H9 (cell line): ENCODE measurements at regions not wholly inside any gene's neighbourhood (a gene's known extent, or its start where the extent isn't known, plus 50 kb on each side); places are given as distances from the start of the nearest gene placed in this dataset.

ENCODE experiments used
- DNase-seq: peaks from one replicate; pipeline ENCODE4 v3.0.0-alpha.2; 2017
- H2AFZ ChIP-seq: one replicate; pipeline ENCODE4 v1.6.1; 2013; ENCODE audit warnings: mild to moderate bottlenecking, low read length, control low read depth, moderate library complexity
- H2AK5ac ChIP-seq: 2 replicates; pipeline ENCODE4 v1.6.1; 2013; ENCODE audit warnings: low read length, control low read depth, mixed read lengths; ENCODE audit not compliant: insufficient read length
- H2BK120ac ChIP-seq: one replicate; pipeline ENCODE4 v1.6.1; 2013; ENCODE audit warnings: low read depth, mild to moderate bottlenecking, low read length, control low read depth, inconsistent platforms; ENCODE audit not compliant: poor library complexity, severe bottlenecking
- H2BK12ac ChIP-seq: 2 replicates; pipeline ENCODE4 v1.6.1; 2013; ENCODE audit warnings: low read length, control low read depth, mixed read lengths, low read depth; ENCODE audit not compliant: insufficient read length
- H2BK15ac ChIP-seq: 2 replicates; pipeline ENCODE4 v1.6.1; 2013; ENCODE audit warnings: low read depth, low read length, control low read depth
- H2BK20ac ChIP-seq: one replicate; pipeline ENCODE4 v1.6.1; 2013; ENCODE audit warnings: low read depth, mild to moderate bottlenecking, low read length, control low read depth, inconsistent platforms; ENCODE audit not compliant: poor library complexity, severe bottlenecking
- H2BK5ac ChIP-seq: 2 replicates; pipeline ENCODE4 v1.6.1; 2013; ENCODE audit warnings: low read length, control low read depth, mixed read lengths; ENCODE audit not compliant: insufficient read length
- H3K14ac ChIP-seq: 2 replicates; pipeline ENCODE4 v1.6.1; 2013; ENCODE audit warnings: low read length, control low read depth; ENCODE audit not compliant: insufficient read depth
- H3K18ac ChIP-seq: 2 replicates; pipeline ENCODE4 v1.6.1; 2013; ENCODE audit warnings: low read depth, mild to moderate bottlenecking, mixed read lengths, low read length, control low read depth; ENCODE audit not compliant: insufficient read length
- H3K23ac ChIP-seq: 2 replicates; pipeline ENCODE4 v1.6.1; 2013; ENCODE audit warnings: low read length, control low read depth, mixed read lengths, low read depth; ENCODE audit not compliant: insufficient read length
- H3K23me2 ChIP-seq: 2 replicates; pipeline ENCODE4 v1.6.1; 2013; ENCODE audit warnings: low read depth, mild to moderate bottlenecking, mixed read lengths, low read length, control low read depth; ENCODE audit not compliant: insufficient read length, poor library complexity, severe bottlenecking
- H3K27ac ChIP-seq: 2 replicates; pipeline ENCODE4 v1.5.1; 2013; ENCODE audit warnings: low read length, control low read depth, mixed read lengths, low read depth; ENCODE audit not compliant: insufficient read length
- H3K27me3 ChIP-seq: 2 replicates; pipeline ENCODE4 v1.6.1; 2013; ENCODE audit warnings: low read length, control low read depth, inconsistent platforms; ENCODE audit not compliant: insufficient read depth
- H3K4ac ChIP-seq: 2 replicates; pipeline ENCODE4 v1.6.1; 2013; ENCODE audit warnings: low read depth, mild to moderate bottlenecking, control low read depth, inconsistent platforms, low read length, moderate library complexity
- H3K4me1 ChIP-seq: 2 replicates; pipeline ENCODE4 v1.6.1; 2013; ENCODE audit warnings: low read length, control low read depth, inconsistent platforms; ENCODE audit not compliant: insufficient read depth
- H3K4me2 ChIP-seq: 2 replicates; pipeline ENCODE4 v1.6.1; 2013; ENCODE audit warnings: low read length, control low read depth, mixed read lengths; ENCODE audit not compliant: insufficient read length, insufficient read depth
- H3K56ac ChIP-seq: 2 replicates; pipeline ENCODE4 v1.6.1; 2013; ENCODE audit warnings: low read depth, mild to moderate bottlenecking, mixed read lengths, low read length, control low read depth; ENCODE audit not compliant: insufficient read length
- H3K79me1 ChIP-seq: 2 replicates; pipeline ENCODE4 v1.6.1; 2013; ENCODE audit warnings: low read depth, mild to moderate bottlenecking, moderate library complexity, low read length, control low read depth, inconsistent platforms; ENCODE audit not compliant: insufficient read depth, poor library complexity, severe bottlenecking
- H3K79me2 ChIP-seq: 2 replicates; pipeline ENCODE4 v1.6.1; 2013; ENCODE audit warnings: low read length, control low read depth, inconsistent platforms; ENCODE audit not compliant: insufficient read depth
- H3K9ac ChIP-seq: 2 replicates; pipeline ENCODE4 v1.6.1; 2013; ENCODE audit warnings: low read length, control low read depth, mixed read lengths; ENCODE audit not compliant: insufficient read length; ENCODE audit errors: extremely low read depth
- H3K9me3 ChIP-seq: one replicate; pipeline ENCODE4 v1.6.1; 2013; ENCODE audit warnings: low read depth, low read length, inconsistent platforms; ENCODE audit not compliant: control insufficient read depth
- H3T11ph ChIP-seq: one replicate; pipeline ENCODE4 v1.6.1; 2013; ENCODE audit warnings: mild to moderate bottlenecking, low read length, control low read depth, inconsistent platforms
- H4K20me1 ChIP-seq: one replicate; pipeline ENCODE4 v1.6.1; 2013; ENCODE audit not compliant: control insufficient read depth, insufficient read length, insufficient read depth
- H4K5ac ChIP-seq: 2 replicates; pipeline ENCODE4 v1.6.1; 2013; ENCODE audit warnings: low read depth, mild to moderate bottlenecking, mixed read lengths, low read length, control low read depth; ENCODE audit not compliant: insufficient read length
- H4K8ac ChIP-seq: replicated peaks from 2 replicates; pipeline ENCODE4 v1.6.1; 2013; ENCODE audit warnings: low read length, control low read depth, mixed read lengths, low read depth; ENCODE audit not compliant: insufficient read length
- H4K91ac ChIP-seq: 2 replicates; pipeline ENCODE4 v1.6.1; 2013; ENCODE audit warnings: low read depth, mild to moderate bottlenecking, moderate library complexity, mixed read lengths, low read length, control low read depth; ENCODE audit not compliant: insufficient read length
- H3K27ac Mint-ChIP-seq, 3 experiments: 2 replicates in 2 of 3; 3 replicates in 1 of 3; pipeline ENCODE4 v1.8.0; 2020 to 2021; ENCODE audit warnings: mixed read lengths in 3 of 3, mild to moderate bottlenecking in 1 of 3, moderate library complexity in 1 of 3
- H3K27me3 Mint-ChIP-seq: 2 replicates; pipeline ENCODE4 v1.8.0; 2021; ENCODE audit warnings: low read depth, mild to moderate bottlenecking, moderate library complexity, mixed read lengths
- H3K36me3 Mint-ChIP-seq, 3 experiments: 2 replicates in 2 of 3; 3 replicates in 1 of 3; pipeline ENCODE4 v1.8.0; 2020 to 2021; ENCODE audit warnings: low read depth in 3 of 3, mixed read lengths in 3 of 3; ENCODE audit not compliant: insufficient read depth in 1 of 3
- H3K4me1 Mint-ChIP-seq, 2 experiments: 2 replicates each; pipeline ENCODE4 v1.8.0; 2020; ENCODE audit warnings: mixed read lengths in 2 of 2
- H3K4me3 Mint-ChIP-seq, 2 experiments: 2 replicates in 1 of 2; 3 replicates in 1 of 2; pipeline ENCODE4 v1.8.0; 2020 to 2021; ENCODE audit warnings: mild to moderate bottlenecking in 2 of 2, mixed read lengths in 2 of 2, moderate library complexity in 1 of 2
- H3K9me3 Mint-ChIP-seq, 2 experiments: 2 replicates in 1 of 2; 3 replicates in 1 of 2; pipeline ENCODE4 v1.8.0; 2020; ENCODE audit warnings: mild to moderate bottlenecking in 2 of 2, mixed read lengths in 2 of 2, moderate library complexity in 1 of 2
- WGBS: extraction: QIAGEN DNeasy Blood & Tissue Kit; methylation state at CpG from one replicate; pipeline ENCODE4 v1.1.7; 2013; ENCODE audit warnings: missing lambda C conversion rate, low lambda C conversion rate, mixed read lengths; ENCODE audit not compliant: insufficient read length; ENCODE audit errors: extremely low coverage; 5-methylcytosine and 5-hydroxymethylcytosine counted together
- TF ChIP-seq, protein P1 (sequence below): fragments of 200-600 bp; sonication (generic); conservative IDR thresholded peaks from 3 replicates; pipeline ENCODE4 v1.8.0; 2021; ENCODE audit warnings: antibody characterized with exemption, mild to moderate bottlenecking

DNA sequence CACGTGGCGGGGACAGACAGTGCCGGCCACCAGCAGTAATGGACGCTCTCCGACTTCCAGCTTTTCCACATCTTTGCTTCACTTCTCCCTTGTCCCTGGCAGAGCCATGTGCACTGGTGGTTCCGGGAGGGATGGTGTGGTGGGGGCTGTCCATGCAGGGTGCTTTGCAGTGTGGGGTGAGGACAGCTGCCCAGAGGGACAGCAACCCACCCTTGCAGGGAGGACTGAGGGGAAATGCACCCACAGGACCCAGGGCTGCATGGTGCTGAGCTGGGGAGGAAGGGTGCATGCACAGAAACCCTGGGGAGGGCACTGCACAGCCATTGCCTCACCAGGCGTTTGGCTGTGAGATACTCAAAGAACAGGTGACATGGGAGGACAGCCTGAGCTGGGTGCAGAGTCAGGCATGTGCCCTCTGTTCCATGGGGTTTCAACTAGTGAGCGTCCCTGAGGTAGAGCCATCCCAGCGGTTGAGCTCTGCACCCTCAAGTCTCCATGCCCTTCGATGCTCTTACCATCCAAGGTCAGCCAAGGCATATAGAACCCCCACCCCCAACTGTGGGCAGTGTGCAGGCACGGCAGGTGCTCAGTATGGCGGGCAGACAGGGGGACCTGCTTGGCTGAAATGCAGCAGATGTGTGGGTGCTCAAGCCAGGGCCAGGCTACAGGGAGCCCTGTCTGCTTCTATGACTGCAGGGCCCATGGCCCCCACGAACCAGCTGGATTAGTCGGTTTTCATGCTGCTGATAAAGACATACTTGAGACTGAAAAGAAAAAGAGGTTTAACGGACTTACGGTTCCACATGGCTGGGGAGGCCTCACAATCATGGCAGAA lies 239.7 kb downstream of the TTLL2 start:
- no CpG with 5 or more reads among the region's 16 CpGs for WGBS
- Mint-ChIP-seq H3K4me1 (peaks cover 0 to 3% of the 10 kb centered on the region in 2 experiments; a peak in 2 of 4 replicates), H3K27ac (no peak overlapping the region), H3K36me3 (no peaks in the 10 kb centered on the region; a peak in 1 of 7 replicates), H3K9me3 (no peaks in the 10 kb centered on the region), H3K27me3 (peaks cover 11% of the 10 kb centered on the region), H3K4me3 (no peak overlapping the region)
- Histone ChIP-seq H3K79me2 (no peaks in the 10 kb centered on the region), H3K27me3 (no peaks in the 10 kb centered on the region), H4K91ac (no peak overlapping the region), H3T11ph (no peak overlapping the region), H2BK5ac (no peak overlapping the region), H3K9ac (no peak overlapping the region), H2BK20ac (no peak overlapping the region), H3K4ac (no peak overlapping the region), H2AK5ac (no peak overlapping the region), H2BK12ac (no peak overlapping the region), H3K27ac (no peak overlapping the region), H3K18ac (no peak overlapping the region), H3K4me1 (no peaks in the 10 kb centered on the region; the same call in 1 of the 2 replicates), H3K9me3 (no peaks in the 10 kb centered on the region), H4K5ac (no peak overlapping the region), H2BK120ac (no peak overlapping the region), H3K23me2 (peaks cover 3% of the 10 kb centered on the region), H3K23ac (no peak overlapping the region), H3K4me2 (no peak overlapping the region), H3K14ac (no peak overlapping the region), H4K20me1 (no peaks in the 10 kb centered on the region), H2AFZ (no peak overlapping the region), H3K56ac (no peak overlapping the region), H3K79me1 (no peaks in the 10 kb centered on the region), H2BK15ac (no peak overlapping the region), H4K8ac (no peak overlapping the region)
- TF ChIP-seq, protein P1, sequence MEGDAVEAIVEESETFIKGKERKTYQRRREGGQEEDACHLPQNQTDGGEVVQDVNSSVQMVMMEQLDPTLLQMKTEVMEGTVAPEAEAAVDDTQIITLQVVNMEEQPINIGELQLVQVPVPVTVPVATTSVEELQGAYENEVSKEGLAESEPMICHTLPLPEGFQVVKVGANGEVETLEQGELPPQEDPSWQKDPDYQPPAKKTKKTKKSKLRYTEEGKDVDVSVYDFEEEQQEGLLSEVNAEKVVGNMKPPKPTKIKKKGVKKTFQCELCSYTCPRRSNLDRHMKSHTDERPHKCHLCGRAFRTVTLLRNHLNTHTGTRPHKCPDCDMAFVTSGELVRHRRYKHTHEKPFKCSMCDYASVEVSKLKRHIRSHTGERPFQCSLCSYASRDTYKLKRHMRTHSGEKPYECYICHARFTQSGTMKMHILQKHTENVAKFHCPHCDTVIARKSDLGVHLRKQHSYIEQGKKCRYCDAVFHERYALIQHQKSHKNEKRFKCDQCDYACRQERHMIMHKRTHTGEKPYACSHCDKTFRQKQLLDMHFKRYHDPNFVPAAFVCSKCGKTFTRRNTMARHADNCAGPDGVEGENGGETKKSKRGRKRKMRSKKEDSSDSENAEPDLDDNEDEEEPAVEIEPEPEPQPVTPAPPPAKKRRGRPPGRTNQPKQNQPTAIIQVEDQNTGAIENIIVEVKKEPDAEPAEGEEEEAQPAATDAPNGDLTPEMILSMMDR, result no peak
- no peak for DNase-seq
